SHP77 (cell line): ENCODE measurements at regions not wholly inside any gene's neighbourhood (a gene's known extent, or its start where the extent isn't known, plus 50 kb on each side); places are given as distances from the start of the nearest gene placed in this dataset.
A peak's percentile ranks its signal among the peaks of the same experiment; 100 is the strongest.

Source experiments
- DNase-seq, 2 experiments: peaks; one replicate each; lab custom pipeline; 2025; lab: John Stamatoyannopoulos, UW

DNA sequence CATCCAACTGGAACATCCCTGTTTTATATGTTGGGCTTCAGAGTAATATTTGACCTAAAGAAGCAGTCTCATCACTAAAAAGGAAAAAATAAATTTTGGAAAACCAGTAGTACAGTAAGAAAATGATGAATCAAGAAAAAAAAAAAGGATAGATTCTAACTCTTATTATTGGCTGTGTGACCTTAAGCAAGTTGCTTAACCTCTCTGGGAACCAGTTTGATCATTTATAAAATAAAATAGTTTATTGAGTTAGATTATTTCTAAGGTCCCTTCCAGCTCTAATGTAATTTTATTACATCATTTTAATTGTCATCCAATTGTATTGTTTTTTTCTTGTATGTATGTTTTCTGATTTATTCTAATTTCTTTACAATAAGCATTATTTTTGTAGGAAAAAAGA is 127.0 kb downstream of the PRELID2 start:
- DNase-seq = no peak

DNA sequence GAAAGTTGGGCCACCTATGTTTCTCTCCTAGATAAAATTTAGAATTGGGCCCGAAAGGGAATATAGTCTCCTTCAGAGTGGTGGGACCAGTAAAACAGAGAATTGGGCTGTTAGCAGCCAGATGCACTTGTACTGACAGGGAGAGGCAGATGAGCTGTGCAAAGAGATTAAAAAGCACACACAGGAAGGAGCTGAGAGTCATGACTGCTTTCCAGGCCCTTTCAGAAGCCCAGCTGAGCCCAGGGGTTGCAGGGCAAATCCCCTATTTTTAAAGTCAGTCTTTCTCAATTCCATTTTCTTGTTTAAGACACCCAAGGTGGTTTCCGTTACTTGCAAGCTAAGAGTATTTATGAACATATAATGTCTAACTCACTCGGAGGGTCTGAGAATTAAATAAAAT is 130.4 kb downstream of the PRELID2 start:
- no peak for DNase-seq

DNA sequence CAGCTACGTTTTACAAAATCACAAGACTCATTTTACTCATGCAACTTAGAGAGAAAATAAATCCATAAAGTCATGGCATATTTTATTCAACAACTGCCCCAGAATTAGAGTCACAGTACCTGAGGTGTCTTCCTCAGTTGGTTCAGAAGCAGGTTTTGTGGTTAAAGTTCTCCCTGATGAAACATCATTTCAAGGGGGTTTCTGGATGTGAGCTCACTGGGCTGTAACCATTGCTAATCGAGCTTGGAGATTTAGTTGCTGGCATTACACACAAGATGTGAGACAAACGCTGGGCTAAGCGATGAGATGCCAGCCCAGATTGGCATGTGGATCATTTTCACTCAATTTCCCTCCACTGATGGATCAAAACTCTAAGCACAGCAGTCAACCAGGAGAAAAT is 131.3 kb downstream of the PRELID2 start:
- no peak for DNase-seq

DNA sequence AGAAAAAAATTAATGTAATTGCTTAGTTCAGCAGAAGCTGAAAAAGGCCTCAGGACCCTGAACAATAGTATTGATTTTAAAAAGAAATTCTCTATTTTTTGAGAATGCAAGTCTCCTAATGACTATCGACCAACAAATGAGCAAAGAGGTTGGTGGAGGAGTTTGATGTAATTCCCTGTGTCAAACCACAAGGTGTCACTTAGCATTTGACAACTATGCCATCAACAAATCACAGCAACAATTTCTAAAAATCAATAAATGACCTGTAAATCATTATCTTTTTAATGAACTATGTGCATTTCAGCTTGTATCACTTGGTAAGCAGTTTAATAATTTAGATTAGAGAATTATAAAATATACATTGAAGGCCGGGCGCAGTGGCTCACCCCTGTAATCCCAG is 133.7 kb downstream of the PRELID2 start:
- no peak for DNase-seq

DNA sequence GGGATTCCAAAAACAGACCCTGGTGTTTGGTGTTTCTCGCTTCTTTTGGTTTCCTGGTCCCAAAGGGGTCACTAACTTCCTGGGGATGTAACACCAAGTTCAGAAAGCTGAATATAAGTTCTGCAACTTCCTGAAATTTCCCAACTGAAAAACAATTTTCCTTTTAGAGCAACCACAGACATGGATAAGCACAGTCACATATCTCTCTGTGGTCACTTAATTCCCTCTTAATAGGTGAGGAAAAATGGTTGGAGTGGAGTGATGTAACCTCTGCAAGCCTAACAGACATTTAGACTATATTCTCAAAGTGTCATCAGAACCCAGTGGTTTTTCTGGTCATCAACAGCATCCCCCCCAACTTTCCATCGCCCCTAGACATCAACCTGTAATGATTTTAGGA is 135.3 kb downstream of the PRELID2 start:
- DNase-seq = no peak

GRCh38 chr5:145697251-145697990 is 137.7 kb downstream of the PRELID2 start:
- DNase-seq = peak in 1 of 2 experiments; percentile 14

DNA sequence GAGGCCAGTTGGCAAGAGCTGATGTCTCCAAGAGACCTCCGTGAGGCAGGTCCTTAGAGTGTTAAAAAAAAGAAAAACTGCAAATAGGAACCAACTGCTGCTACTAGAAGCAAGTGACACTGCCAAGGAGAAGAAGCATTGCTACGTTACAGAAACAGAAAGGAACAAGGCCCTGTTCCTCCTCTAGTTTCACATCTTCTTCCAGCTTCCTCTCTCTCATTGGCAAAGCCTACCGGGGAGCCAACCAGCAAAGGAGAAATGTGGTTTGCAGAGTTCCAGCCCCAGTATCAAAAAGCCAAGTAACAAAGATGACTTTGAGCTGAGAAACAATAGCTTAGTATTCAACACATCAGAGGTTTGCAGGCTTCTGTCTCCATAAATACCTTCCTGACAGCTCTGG is 145.9 kb downstream of the PRELID2 start:
- DNase-seq = no peak

DNA sequence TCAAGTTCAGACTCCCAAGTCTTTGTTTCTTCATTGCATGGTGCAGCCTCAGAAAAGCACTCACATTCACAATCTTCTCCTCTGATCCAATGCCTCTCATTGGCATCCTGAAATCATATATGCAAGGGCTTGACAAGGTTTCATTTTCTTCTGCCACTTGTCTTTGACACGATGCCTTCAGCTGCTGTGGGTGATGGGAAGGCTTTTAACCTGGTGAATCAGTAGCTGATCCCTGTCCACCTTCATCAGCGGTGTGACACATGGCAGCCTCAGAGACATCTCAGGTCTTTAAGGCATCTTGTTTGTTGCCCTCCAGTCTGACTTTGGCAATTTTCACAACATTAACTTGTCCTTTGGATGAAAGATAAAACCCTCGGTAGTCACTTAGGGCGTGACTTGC is 147.2 kb downstream of the PRELID2 start:
- DNase-seq = no peak

DNA sequence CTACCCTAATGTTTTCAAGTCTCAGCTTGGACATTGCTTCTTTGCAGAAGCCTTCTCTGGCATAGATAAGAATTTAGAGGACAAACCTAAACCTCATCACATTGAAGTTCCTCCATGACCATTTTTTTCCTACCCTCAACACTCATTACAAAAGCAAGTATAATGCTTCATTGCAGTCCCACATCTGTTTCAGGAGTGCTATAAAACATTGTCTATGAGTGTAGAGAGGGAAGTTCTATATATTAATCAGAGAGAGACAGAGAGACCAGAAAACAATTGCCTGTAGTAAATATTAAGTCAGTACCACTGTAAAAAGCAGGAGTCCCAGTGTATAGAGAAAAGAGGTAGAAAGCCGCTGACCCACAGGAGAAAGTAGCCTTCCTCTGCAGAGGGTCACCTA is 149.7 kb downstream of the PRELID2 start:
- no peak for DNase-seq

GRCh38 chr5:145683431-145683830 is 151.7 kb downstream of the PRELID2 start:
- no peak for DNase-seq

DNA sequence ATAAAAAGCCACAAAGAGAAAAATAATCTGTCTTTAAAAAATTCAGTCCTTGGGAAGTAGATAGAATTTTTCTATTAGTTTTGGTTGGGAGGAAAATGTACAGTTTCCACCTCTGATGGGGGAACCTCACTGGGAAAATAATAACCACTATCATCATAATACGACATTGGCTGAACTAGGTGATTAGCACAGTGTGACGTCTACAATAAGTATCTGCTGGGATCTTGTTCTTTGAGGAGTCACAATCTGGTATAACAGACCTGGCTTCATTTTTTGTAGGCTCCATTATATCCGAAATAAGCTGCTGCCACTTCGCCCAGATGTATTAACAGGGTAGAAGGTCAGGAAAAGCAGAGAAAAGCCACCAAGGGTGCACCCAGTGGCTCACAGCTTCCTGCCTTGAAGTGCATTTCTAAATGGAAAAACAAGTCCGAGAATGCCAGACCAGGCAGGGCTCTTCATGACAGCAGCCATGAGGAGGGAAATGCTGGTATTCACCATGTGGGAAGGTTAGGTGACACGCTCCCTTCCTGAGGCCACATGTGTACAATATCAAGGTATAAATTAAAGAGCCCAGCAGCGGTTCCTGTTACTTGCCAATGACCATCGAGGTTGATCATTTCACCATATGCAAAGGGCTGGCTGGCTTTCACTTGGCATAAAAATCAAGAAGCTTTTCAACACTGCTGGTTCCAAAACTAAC is 152.8 kb downstream of the PRELID2 start:
- no peak for DNase-seq

GRCh38 chr5:145681686-145682085 is 153.5 kb downstream of the PRELID2 start:
- peak; percentile 62 to 87 for DNase-seq

DNA sequence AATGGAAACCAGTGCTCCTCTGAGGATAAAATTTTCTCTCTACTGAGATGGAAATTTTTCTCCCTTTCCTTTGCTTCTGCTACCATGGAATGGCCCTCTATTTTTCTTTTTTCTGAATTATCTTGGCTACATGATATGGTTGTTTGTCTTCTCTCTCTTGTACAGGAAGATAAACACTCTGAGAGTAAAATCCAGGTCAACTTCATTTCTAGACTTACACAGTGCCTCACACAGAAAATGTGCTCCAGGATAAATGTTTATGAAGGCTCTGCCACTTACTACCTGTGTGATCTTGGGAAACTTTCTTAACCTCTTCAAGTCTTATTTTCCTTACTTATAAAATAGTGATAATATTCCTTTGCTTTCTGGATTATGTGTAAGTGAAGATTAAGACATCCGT is 153.9 kb downstream of the PRELID2 start:
- DNase-seq = no peak

GRCh38 chr5:145680767-145681166 is 154.4 kb downstream of the PRELID2 start:
- DNase-seq = peak in 1 of 2 experiments; percentile 11

GRCh38 chr5:145680169-145680568 is 155.0 kb downstream of the PRELID2 start:
- peak in 1 of 2 experiments; percentile 1 for DNase-seq

GRCh38 chr5:145678255-145678654 is 156.9 kb downstream of the PRELID2 start:
- no peak for DNase-seq

GRCh38 chr5:145673786-145674185 is 161.4 kb downstream of the PRELID2 start:
- DNase-seq = no peak

DNA sequence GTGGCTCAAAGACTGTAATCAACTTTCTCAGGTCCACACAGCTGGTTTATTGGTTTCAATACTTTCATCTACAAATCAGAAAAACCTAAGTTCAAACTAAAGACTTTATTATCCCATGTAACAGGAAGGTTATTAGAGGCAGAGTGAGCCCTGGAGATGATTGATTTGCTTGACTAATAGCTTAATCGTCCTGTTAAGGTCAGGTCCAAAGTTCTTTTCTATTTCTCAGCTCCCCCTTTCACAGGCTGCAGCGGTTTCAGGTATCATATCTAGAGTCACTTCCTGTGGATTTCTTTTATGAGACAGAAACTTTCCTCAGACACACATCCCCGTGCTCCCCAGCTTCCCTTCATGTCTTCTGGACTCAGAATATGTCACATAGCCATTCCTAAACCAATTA is 166.4 kb downstream of the PRELID2 start:
- no peak for DNase-seq

GRCh38 chr5:145667742-145668141 is 167.4 kb downstream of the PRELID2 start:
- no peak for DNase-seq

DNA sequence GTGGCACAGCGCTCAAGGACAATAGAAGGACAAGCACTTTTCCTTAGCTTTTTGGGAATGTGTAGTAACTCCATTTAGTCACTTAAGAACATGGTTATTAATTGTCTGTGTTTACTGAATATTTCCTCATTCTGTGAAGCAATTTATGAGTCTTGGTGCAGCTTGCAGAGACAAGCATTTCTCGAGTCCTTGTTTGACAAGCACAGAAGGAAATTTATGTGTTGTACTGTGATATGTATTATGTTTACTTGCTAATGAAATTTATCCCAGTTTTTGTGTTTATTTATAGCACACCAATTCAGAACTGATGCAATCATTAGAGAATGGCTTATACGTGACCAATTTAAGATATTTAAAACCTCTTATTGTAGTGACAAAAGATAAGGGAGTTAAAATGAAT is 168.6 kb downstream of the PRELID2 start:
- no peak for DNase-seq

DNA sequence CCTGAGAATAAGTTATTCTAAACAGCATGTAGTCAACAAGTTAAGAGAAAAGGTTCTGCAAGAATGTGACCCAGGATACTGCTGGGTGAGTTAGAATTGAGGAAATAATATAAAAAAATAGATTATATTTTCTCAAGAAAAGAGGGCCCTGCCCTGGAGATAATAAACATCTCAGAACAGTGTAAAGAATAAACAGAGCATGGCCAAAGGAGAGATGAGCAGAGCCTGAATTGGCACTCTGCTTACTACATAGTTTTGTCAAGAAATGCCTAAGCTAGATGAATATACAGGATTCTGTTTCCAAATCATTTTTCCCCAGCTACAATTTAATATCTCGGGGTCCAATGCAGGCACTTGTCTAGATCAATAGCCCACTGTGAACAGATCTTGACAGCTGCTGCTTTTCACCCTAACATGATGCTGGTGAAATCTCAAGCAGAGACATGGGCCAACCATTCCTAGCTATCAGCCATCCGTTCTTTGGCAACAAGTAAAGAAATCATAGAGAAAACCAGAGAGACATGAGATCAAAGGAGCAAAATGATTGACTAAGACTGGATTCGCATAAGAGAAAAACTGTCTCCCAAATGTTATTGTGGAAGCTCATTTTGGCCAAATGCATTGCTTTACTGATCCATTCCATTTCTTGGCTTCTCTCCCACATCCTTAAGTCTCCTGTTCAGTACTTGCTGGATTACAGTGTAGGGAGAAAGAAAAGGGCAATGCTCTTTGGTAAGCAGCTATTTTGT is 173.2 kb downstream of the PRELID2 start:
- no peak for DNase-seq

- DNase-seq = no peak
Observed at GRCh38 chr5:145660897-145661640, 174.1 kb downstream of the PRELID2 start.
